Transverse colon (tissue), 4 donors: ENCODE measurements at regions not wholly inside any gene's neighbourhood (a gene's known extent, or its start where the extent isn't known, plus 50 kb on each side); places are given as distances from the start of the nearest gene placed in this dataset.

Experiments
- DNase-seq: peaks from one replicate; pipeline ENCODE4 v3.0.0-alpha.2; 2019
- H3K27ac ChIP-seq, 4 donors: fragments of 200-600 bp; sonication (generic); 2 replicates each; pipeline ENCODE4 v1.5.1; 2016 to 2018; ENCODE audit warnings: inconsistent platforms in 4 of 4
- H3K27me3 ChIP-seq: fragments of 200-600 bp; sonication (generic); 2 replicates; pipeline ENCODE4 v1.5.1; 2017; ENCODE audit warnings: inconsistent platforms
- H3K36me3 ChIP-seq, 4 donors: fragments of 200-600 bp; sonication (generic); 2 replicates each; pipeline ENCODE4 v1.5.1; 2017 to 2019; ENCODE audit warnings: inconsistent platforms in 4 of 4
- H3K4me1 ChIP-seq, 4 donors: fragments of 200-600 bp; sonication (generic); 2 replicates each; pipeline ENCODE4 v1.5.1; 2017 to 2020; ENCODE audit warnings: inconsistent platforms in 4 of 4
- H3K4me3 ChIP-seq, 4 donors: fragments of 200-600 bp; sonication (generic); 1 replicate in 1 of 4; 2 replicates in 3 of 4; pipeline versions ENCODE4 v1.5.1 to v1.6.1; 2017 to 2019; ENCODE audit warnings: inconsistent platforms in 4 of 4
- H3K9me3 ChIP-seq, 2 donors: fragments of 200-600 bp; sonication (generic); 2 replicates each; pipeline ENCODE4 v1.5.1; 2017 to 2019; ENCODE audit warnings: inconsistent platforms in 2 of 2
- EP300 ChIP-seq: sonication (generic); formaldehyde crosslinking; IDR thresholded peaks from one replicate; pipeline ENCODE4 v1.6.1; 2017; ENCODE audit warnings: antibody characterized with exemption, low read depth
- POLR2A ChIP-seq: fragments of 450-650 bp; IDR thresholded peaks from one replicate; pipeline ENCODE4 v1.6.1; 2016; ENCODE audit warnings: antibody characterized with exemption, mild to moderate bottlenecking, moderate library complexity
- POLR2AphosphoS5 ChIP-seq, 3 donors: sonication (generic); formaldehyde crosslinking; IDR thresholded peaks; one replicate each; pipeline ENCODE4 v1.6.1; 2016; ENCODE audit warnings: antibody characterized with exemption in 3 of 3
- WGBS, 2 donors: methylation state at CpG; one replicate each; pipeline ENCODE4 v1.1.5; 2018; ENCODE audit warnings: low coverage in 1 of 2; 5-methylcytosine and 5-hydroxymethylcytosine counted together
- in situ Hi-C, 4 donors: fragments of 200-750 bp; cut with MboI; loops; one replicate each; pipeline versions ENCODE4 v1.15.0 to v1.15.1; 2017; ENCODE audit warnings: low sequenced_read_pairs in 3 of 4, low pct_ligation_motif_present in 1 of 4, low pct_unique_long_range_greater_than_20kb in 1 of 4
- intact Hi-C: fragments of 100-400 bp; cut with DNase I; formaldehyde crosslinking; loops from one replicate; pipeline ENCODE4 v1.15.1; 2023; ENCODE audit warnings: low total_unique reads
- TF ChIP-seq, protein P1 (sequence below), 5 experiments: fragments of 200-600 bp in 3 of 5; fragments of 450-650 bp in 2 of 5; sonication (generic) in 3 of 5; IDR thresholded peaks; 1 replicate in 2 of 5; 2 replicates in 3 of 5; pipeline ENCODE4 v1.5.1; 2016 to 2017; ENCODE audit warnings: antibody characterized with exemption in 5 of 5, inconsistent platforms in 3 of 5, mild to moderate bottlenecking in 2 of 5, moderate library complexity in 1 of 5

DNA sequence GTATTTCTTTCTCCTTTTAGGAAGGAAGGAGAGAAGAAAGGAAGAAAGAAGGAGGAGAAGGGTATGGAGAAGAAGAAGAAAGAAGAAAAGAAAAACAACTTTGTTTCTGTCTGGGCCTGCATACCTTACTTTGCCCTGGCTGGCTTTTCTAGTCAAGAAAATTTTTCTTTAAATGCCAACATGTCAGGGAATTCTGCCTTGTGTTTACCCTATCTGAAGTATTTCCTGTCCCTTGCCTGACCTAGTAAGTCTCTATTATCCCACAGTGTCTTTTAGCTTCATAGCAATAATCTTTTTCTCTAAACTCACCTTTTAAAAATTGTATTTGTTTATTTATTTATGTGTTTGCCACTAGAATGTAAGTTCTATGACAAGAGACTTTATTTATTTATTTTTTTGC, 1864.1 kb downstream of the EFNA5 start:
- in situ Hi-C loops = no loop called here
- Histone ChIP-seq H3K27ac (no peak overlapping the region), H3K4me3 (no peak overlapping the region), H3K27me3 (no peaks in the 10 kb centered on the region), H3K4me1 (no peaks in the 10 kb centered on the region), H3K9me3 (no peaks in the 10 kb centered on the region), H3K36me3 (no peaks in the 10 kb centered on the region)
- intact Hi-C loops = no loop called here
- no peak for DNase-seq
- no peak for TF ChIP-seq POLR2A
- no peak for TF ChIP-seq POLR2AphosphoS5 (IDR thresholded peaks at IDR 0.05)
- TF ChIP-seq, protein P1, sequence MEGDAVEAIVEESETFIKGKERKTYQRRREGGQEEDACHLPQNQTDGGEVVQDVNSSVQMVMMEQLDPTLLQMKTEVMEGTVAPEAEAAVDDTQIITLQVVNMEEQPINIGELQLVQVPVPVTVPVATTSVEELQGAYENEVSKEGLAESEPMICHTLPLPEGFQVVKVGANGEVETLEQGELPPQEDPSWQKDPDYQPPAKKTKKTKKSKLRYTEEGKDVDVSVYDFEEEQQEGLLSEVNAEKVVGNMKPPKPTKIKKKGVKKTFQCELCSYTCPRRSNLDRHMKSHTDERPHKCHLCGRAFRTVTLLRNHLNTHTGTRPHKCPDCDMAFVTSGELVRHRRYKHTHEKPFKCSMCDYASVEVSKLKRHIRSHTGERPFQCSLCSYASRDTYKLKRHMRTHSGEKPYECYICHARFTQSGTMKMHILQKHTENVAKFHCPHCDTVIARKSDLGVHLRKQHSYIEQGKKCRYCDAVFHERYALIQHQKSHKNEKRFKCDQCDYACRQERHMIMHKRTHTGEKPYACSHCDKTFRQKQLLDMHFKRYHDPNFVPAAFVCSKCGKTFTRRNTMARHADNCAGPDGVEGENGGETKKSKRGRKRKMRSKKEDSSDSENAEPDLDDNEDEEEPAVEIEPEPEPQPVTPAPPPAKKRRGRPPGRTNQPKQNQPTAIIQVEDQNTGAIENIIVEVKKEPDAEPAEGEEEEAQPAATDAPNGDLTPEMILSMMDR (IDR thresholded peaks at IDR 0.05) = no peak
- TF ChIP-seq EP300 = no peak

DNA sequence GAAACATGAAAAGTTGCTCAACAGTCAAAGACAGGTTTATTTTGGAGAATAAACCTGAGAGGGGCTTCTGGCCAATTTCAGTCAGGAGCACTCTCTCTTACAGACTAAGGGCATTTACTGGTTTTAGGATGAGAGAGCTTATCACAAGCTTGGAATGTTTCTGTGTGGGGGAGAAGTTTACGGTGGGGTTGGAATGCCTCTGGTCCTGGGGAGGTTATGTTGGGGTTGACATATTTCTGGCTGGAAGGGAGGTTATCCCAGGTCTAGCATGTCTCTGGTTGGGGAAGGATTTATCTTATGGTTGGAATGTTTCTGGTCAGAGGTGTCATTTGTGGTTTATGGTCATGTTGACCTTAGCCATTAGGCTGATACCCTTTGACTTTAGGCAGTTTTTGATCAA, 1867.3 kb downstream of the EFNA5 start:
- Histone ChIP-seq H3K27me3 (no peaks in the 10 kb centered on the region), H3K36me3 (no peaks in the 10 kb centered on the region), H3K4me3 (no peak overlapping the region), H3K9me3 (no peaks in the 10 kb centered on the region), H3K27ac (no peak overlapping the region), H3K4me1 (no peaks in the 10 kb centered on the region)
- in situ Hi-C loops (no loop called here), intact Hi-C loops (no loop called here)
- 92% methylated on average over 1 of the region's 1 CpG; no CpG with 5 or more reads in 1 of the 2 donors for WGBS, 2 donors
- TF ChIP-seq, protein P1 (IDR thresholded peaks at IDR 0.05) = no peak
- TF ChIP-seq POLR2A = no peak
- TF ChIP-seq EP300 = no peak
- TF ChIP-seq POLR2AphosphoS5 (IDR thresholded peaks at IDR 0.05) = no peak
- no peak for DNase-seq

DNA sequence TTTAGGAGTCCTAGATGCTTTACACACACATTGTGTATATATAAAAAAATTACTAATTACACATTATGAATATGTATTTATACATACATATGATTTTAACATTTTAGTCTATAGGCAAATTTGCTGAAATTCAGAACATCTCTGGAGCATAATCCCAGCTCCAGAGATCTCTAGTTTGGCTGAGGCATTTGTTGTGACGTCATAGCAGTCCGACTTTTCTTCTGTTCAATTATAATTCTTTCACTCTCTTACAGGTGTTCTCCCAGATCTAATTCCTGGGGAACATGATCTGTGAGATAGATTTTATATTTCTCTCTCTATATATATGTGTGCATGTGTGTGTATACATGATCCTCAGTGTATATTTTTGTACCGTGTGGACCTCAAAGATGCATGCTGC, 1876.2 kb downstream of the EFNA5 start:
- H3K9me3 ChIP-seq = no peaks in the 10 kb centered on the region
- no peaks in the 10 kb centered on the region for H3K4me1 ChIP-seq
- H3K27me3 ChIP-seq = no peaks in the 10 kb centered on the region
- DNase-seq = no peak
- H3K36me3 ChIP-seq = no peaks in the 10 kb centered on the region
- H3K27ac ChIP-seq = no peak overlapping the region
- TF ChIP-seq POLR2A (no peak), POLR2AphosphoS5 (IDR thresholded peaks at IDR 0.05) (no peak), EP300 (no peak)
- TF ChIP-seq, protein P1 (IDR thresholded peaks at IDR 0.05) = no peak
- in situ Hi-C loops (no loop called here), intact Hi-C loops (no loop called here)
- 71 to 78% methylated on average over 2 to 3 of the region's 3 CpGs for WGBS, 2 donors
- no peak overlapping the region for H3K4me3 ChIP-seq

DNA sequence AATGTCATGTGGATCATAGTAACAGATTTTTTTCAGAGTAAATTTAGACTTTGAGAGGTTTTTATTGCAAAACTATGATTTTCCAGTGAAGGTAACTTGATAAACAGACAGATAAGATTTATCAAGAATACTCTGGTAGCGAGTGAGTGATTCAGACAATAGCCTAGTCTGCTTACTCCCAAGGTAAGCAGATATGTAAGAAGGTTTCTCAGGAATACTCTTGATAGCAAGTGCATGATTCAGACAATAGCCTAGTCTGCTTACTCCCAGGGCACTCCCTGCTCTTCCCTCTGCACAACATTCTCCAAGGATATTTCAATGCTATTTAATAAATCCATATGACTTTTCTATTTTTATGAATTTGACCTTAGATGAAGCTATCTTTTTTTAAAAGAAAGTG, 1881.5 kb downstream of the EFNA5 start:
- no peak for DNase-seq
- H3K4me3 ChIP-seq = no peak overlapping the region
- no peaks in the 10 kb centered on the region for H3K9me3 ChIP-seq
- no peak overlapping the region for H3K27ac ChIP-seq
- H3K4me1 ChIP-seq = no peaks in the 10 kb centered on the region
- no peaks in the 10 kb centered on the region for H3K36me3 ChIP-seq
- intact Hi-C loops (no loop called here), in situ Hi-C loops (no loop called here)
- H3K27me3 ChIP-seq = no peaks in the 10 kb centered on the region
- 73 to 75% methylated on average over 1 of the region's 1 CpG for WGBS, 2 donors
- TF ChIP-seq, protein P1 (IDR thresholded peaks at IDR 0.05) = no peak
- TF ChIP-seq EP300 (no peak), POLR2A (no peak), POLR2AphosphoS5 (IDR thresholded peaks at IDR 0.05) (no peak)
